Suprapubic skin (tissue), 4 donors: ENCODE measurements at regions not wholly inside any gene's neighbourhood (a gene's known extent, or its start where the extent isn't known, plus 50 kb on each side); places are given as distances from the start of the nearest gene placed in this dataset.

Source experiments
- DNase-seq, 2 donors: peaks; one replicate each; pipeline ENCODE4 v3.0.0-alpha.2; 2019; ENCODE audit warnings: low spot score in 2 of 2
- H3K27ac ChIP-seq: fragments of 200-600 bp; sonication (generic); one replicate; pipeline ENCODE4 v1.5.1; 2019
- H3K27me3 ChIP-seq: fragments of 200-600 bp; sonication (generic); one replicate; pipeline ENCODE4 v1.5.1; 2019
- H3K36me3 ChIP-seq: fragments of 200-600 bp; sonication (generic); one replicate; pipeline ENCODE4 v1.5.1; 2019
- H3K4me1 ChIP-seq: fragments of 200-600 bp; sonication (generic); one replicate; pipeline ENCODE4 v1.5.1; 2019
- H3K4me3 ChIP-seq: fragments of 200-600 bp; sonication (generic); one replicate; pipeline ENCODE4 v1.5.1; 2019; ENCODE audit warnings: mild to moderate bottlenecking
- H3K9me3 ChIP-seq: fragments of 200-600 bp; sonication (generic); one replicate; pipeline ENCODE4 v1.5.1; 2019
- CTCF ChIP-seq, 2 donors: fragments of 200-600 bp in 1 of 2; fragments of 450-650 bp in 1 of 2; sonication (generic) in 1 of 2; IDR thresholded peaks; one replicate each; pipeline ENCODE4 v1.5.1; 2016 to 2019; ENCODE audit warnings: antibody characterized with exemption in 2 of 2, mild to moderate bottlenecking in 1 of 2, moderate library complexity in 1 of 2
- EP300 ChIP-seq: sonication (generic); formaldehyde crosslinking; IDR thresholded peaks from one replicate; pipeline ENCODE4 v1.6.1; 2017; ENCODE audit warnings: antibody characterized with exemption
- POLR2A ChIP-seq, 2 donors: fragments of 450-650 bp; IDR thresholded peaks; one replicate each; pipeline ENCODE4 v1.6.1; 2017; ENCODE audit warnings: antibody characterized with exemption in 2 of 2, mild to moderate bottlenecking in 2 of 2, moderate library complexity in 2 of 2
- POLR2AphosphoS5 ChIP-seq, 3 donors: sonication (generic); formaldehyde crosslinking; IDR thresholded peaks; one replicate each; pipeline ENCODE4 v1.6.1; 2017; ENCODE audit warnings: antibody characterized with exemption in 3 of 3
- WGBS: methylation state at CpG from one replicate; pipeline ENCODE4 v1.1.5; 2018; 5-methylcytosine and 5-hydroxymethylcytosine counted together

GRCh38 chr6:170029416-170030283 is 261.2 kb downstream of the DLL1 start:
- Histone ChIP-seq H3K27ac (no peak overlapping the region), H3K36me3 (no peaks in the 10 kb centered on the region), H3K9me3 (no peaks in the 10 kb centered on the region), H3K4me3 (no peak overlapping the region), H3K27me3 (peaks cover 29% of the 10 kb centered on the region), H3K4me1 (peaks cover 24% of the 10 kb centered on the region)
- WGBS = 71% methylated on average over 6 of the region's 23 CpGs
- TF ChIP-seq POLR2A (IDR thresholded peaks at IDR 0.05) (no peak), EP300 (no peak), CTCF (IDR thresholded peaks at IDR 0.05) (no peak), POLR2AphosphoS5 (IDR thresholded peaks at IDR 0.05) (no peak)
- DNase-seq = peak; percentile 40 to 64

- TF ChIP-seq CTCF (IDR thresholded peaks at IDR 0.05) (no peak), POLR2AphosphoS5 (IDR thresholded peaks at IDR 0.05) (no peak), POLR2A (IDR thresholded peaks at IDR 0.05) (no peak), EP300 (no peak)
- no peaks in the 10 kb centered on the region for H3K36me3 ChIP-seq
- WGBS = 91% methylated on average over 13 of the region's 23 CpGs
- H3K4me1 ChIP-seq = peaks cover 24% of the 10 kb centered on the region
- no peaks in the 10 kb centered on the region for H3K9me3 ChIP-seq
- DNase-seq = peak; percentile 51 to 72
- H3K27ac ChIP-seq = no peak overlapping the region
- H3K4me3 ChIP-seq = no peak overlapping the region
- peaks cover 32% of the 10 kb centered on the region for H3K27me3 ChIP-seq
Observed at GRCh38 chr6:170028629-170029345, 262.1 kb downstream of the DLL1 start.

GRCh38 chr6:170027647-170028043 is 263.2 kb downstream of the DLL1 start:
- no peaks in the 10 kb centered on the region for H3K36me3 ChIP-seq
- H3K27ac ChIP-seq = no peak overlapping the region
- WGBS = 90% methylated on average over 4 of the region's 4 CpGs
- DNase-seq = no peak
- TF ChIP-seq POLR2A (IDR thresholded peaks at IDR 0.05) (no peak), EP300 (no peak), CTCF (IDR thresholded peaks at IDR 0.05) (no peak), POLR2AphosphoS5 (IDR thresholded peaks at IDR 0.05) (no peak)
- H3K4me1 ChIP-seq = peaks cover 24% of the 10 kb centered on the region
- H3K9me3 ChIP-seq = no peaks in the 10 kb centered on the region
- no peak overlapping the region for H3K4me3 ChIP-seq
- H3K27me3 ChIP-seq = peaks cover 43% of the 10 kb centered on the region

- no peak overlapping the region for H3K4me3 ChIP-seq
- H3K36me3 ChIP-seq = no peaks in the 10 kb centered on the region
- no peak overlapping the region for H3K27ac ChIP-seq
- peaks cover 24% of the 10 kb centered on the region for H3K4me1 ChIP-seq
- no peak for DNase-seq
- no peaks in the 10 kb centered on the region for H3K9me3 ChIP-seq
- 60% methylated on average over 8 of the region's 13 CpGs for WGBS
- peaks cover 49% of the 10 kb centered on the region for H3K27me3 ChIP-seq
- TF ChIP-seq POLR2A (IDR thresholded peaks at IDR 0.05) = no peak
- TF ChIP-seq CTCF (IDR thresholded peaks at IDR 0.05) = no peak
- TF ChIP-seq POLR2AphosphoS5 (IDR thresholded peaks at IDR 0.05) = no peak
- TF ChIP-seq EP300 = no peak
Observed at GRCh38 chr6:170026751-170027646, 263.9 kb downstream of the DLL1 start.
